Left ventricle myocardium superior (tissue), 1 donor: ENCODE measurements at regions not wholly inside any gene's neighbourhood (a gene's known extent, or its start where the extent isn't known, plus 50 kb on each side); places are given as distances from the start of the nearest gene placed in this dataset.

Experiments used
- ATAC-seq: fragments of 200-7000 bp; cut with Tn5 transposase; one replicate; pipeline ENCODE4 v1.9.1; 2020; ENCODE audit warnings: mild to moderate bottlenecking, moderate library complexity
- DNase-seq: peaks from one replicate; pipeline ENCODE4 v3.0.0-alpha.2; 2020
- intact Hi-C: fragments of 100-400 bp; cut with micrococcal nuclease; formaldehyde crosslinking; loops from one replicate; pipeline ENCODE4 v1.11.0; 2022
- donor health status: DM: no; HTN: yes; CAD: no; lungs with severe emphysema.

DNA sequence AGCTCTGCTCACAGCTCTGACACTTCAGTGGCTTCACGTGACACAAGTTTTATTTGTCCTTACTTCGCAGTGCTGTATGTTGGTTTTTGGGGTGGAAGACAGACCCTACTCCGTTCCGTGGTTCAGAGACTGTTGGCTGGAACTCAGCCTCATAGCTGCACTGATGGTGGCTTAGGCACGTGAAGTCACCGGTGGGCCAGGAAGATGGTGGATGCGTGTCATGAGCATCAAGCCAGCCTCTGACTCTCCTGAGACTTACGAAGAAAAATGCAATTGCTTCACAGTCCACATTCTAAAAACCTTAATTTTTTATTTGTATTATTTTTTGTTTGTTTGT, 161.4 kb upstream of the SOX1 start:
- ATAC-seq = no peak
- DNase-seq = no peak
- intact Hi-C loops = no loop called here

- intact Hi-C loops = no loop called here
- ATAC-seq (no peak), DNase-seq (no peak)
These were observed 160.6 kb upstream of the SOX1 start for GRCh38 chr13:111906306-111906705.

DNA sequence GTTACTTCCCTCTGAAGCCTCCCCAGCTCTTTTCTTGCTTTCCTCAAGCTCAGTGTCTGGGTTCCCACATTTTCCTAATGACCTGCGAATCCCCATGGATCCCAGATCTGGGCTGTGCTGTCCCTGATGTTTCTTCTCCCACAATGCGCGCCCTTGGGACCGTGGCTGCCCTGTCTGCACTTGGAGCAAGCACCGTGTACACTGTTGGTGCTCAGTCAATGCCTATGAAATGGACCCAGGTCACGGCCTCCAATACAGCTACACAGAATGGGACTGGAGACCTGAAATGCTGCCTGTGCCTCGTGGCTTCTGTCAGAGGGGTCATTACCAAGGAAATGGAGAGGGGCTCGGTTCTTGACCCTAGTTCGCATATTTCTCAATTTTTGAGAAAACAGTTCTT, 160.1 kb upstream of the SOX1 start:
- no peak for DNase-seq
- intact Hi-C loops = no loop called here
- no peak for ATAC-seq

GRCh38 chr13:111907341-111907880, 159.5 kb upstream of the SOX1 start:
- ATAC-seq (no peak), DNase-seq (no peak)
- intact Hi-C loops = no loop called here

DNA sequence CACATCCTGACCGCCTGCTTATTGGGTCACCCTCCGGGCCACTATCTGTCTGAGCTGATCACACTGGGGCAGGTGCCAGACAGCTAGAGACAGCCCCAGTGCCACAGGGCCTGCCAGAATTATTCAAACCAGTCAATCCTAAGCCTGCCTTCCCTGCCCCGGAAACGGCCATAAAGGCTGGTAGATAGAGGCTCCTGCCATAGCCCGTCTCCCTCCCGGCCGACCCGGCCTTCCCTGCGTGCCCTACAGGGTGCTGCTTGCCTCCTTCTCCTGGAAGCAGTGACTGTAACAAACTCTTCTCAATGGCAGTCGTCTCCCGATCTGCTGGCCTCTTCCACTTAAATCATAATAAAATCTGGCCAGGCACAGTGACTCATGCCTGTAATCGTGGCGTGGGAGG, 158.6 kb upstream of the SOX1 start:
- no peak for DNase-seq
- ATAC-seq = no peak

GRCh38 chr13:111908981-111909380, 158.0 kb upstream of the SOX1 start:
- intact Hi-C loops = no loop called here
- ATAC-seq = no peak
- no peak for DNase-seq

More for the DNA sequence above, 158.6 kb upstream of the SOX1 start:
- intact Hi-C loops = no loop called here

GRCh38 chr13:111909501-111909900, 157.4 kb upstream of the SOX1 start:
- no peak for ATAC-seq
- DNase-seq = no peak
- intact Hi-C loops = no loop called here

DNA sequence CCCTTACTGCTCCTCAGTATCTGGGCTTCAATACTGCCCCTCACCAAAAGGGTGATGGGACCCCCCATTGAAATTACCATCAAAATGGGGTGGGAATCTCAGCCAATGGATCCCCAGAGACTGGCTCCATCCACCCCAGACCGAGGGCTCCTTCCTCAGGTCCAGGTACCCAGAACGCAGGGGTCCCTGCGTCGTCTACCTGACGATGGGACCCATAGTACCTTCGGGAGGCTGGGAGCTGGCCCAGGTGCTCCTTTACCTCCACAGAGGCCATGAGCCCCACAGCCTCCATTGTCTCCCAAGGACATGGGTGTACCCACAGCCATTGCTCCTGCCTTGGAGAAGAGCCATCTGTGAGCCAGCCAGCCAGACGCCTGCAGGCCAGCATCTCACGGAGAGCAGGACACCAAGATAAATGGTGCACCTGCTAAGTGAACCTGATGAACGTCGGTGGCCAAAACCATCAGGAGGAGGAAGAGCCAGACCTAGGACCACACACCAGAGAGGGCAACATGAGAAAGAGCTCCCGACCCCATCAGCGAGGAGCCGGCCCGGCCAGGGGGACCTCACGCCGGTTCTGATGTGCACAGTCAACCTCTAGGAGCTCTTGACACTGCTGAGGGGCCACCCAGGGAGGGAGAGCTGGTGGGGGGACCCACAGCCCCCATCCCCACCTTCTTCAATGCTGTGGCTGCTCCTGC, 156.8 kb upstream of the SOX1 start:
- no peak for ATAC-seq
- DNase-seq = no peak
- intact Hi-C loops = no loop called here

- DNase-seq (no peak), ATAC-seq (no peak)
- intact Hi-C loops = no loop called here
These were observed 155.7 kb upstream of the SOX1 start for GRCh38 chr13:111911121-111911720.

DNA sequence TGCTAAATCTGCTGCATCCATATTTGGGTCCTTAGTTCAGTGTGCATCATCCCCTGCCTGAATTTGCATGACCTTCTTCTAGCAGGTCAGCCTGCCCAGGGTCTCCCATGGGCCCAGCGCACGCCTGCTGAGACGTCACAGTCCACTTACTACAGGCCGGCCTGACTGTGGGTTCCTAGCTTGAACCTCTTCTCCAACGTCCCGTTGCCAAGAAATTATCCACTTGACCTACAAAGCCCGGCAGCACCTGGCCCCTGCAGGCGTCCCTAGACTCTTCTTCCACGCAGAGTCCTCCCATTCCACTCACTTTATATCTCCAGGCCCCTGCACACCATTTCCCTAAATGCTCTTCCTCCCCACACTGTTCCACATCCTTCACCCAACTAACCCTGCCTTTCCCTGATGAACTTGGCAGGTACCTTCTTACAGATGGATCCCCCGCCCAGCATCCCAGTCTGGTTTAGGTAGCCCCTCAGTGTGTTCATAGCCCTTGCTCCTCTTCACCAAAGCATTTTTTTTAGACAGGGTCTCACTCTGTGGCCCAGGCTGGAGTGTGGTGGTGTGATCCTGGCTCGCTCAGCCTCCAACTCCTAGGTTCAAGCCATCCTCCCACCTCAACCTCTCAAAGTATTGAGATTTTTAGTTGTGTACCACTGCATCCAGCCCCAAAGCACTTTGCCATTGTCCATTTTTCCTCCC, 155.0 kb upstream of the SOX1 start:
- ATAC-seq (no peak), DNase-seq (no peak)
- intact Hi-C loops = no loop called here

- ATAC-seq = no peak
- DNase-seq = no peak
- intact Hi-C loops = no loop called here
These were observed 154.5 kb upstream of the SOX1 start for GRCh38 chr13:111912453-111912866.

- ATAC-seq = no peak
- intact Hi-C loops = no loop called here
- DNase-seq = no peak
These were observed 153.8 kb upstream of the SOX1 start for GRCh38 chr13:111912991-111913760.

DNA sequence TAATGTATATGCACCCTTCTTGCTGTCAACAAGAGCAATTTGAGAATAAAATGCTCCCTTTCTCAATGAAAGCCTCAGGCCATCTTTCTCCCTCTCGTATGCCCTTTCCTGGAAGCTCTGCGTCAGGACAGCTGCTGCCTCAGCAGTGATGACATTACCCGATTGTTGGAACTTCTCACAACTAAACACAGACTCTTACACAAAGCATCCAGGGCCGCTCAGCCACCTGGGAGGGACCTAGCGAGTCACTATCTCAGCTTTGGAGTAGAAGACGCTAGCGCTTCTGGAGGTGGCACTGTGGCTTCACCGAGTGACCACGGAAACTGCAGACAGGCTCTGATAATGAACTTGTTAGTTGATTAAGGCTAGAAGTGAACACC, 153.2 kb upstream of the SOX1 start:
- DNase-seq (no peak), ATAC-seq (no peak)
- intact Hi-C loops = no loop called here

GRCh38 chr13:111914241-111915103, 152.5 kb upstream of the SOX1 start:
- intact Hi-C loops = no loop called here
- ATAC-seq = no peak

GRCh38 chr13:111915104-111915551, 151.8 kb upstream of the SOX1 start:
- intact Hi-C loops = no loop called here
- ATAC-seq (no peak), DNase-seq (no peak)

More at GRCh38 chr13:111914241-111915103, 152.5 kb upstream of the SOX1 start:
- no peak for DNase-seq

DNA sequence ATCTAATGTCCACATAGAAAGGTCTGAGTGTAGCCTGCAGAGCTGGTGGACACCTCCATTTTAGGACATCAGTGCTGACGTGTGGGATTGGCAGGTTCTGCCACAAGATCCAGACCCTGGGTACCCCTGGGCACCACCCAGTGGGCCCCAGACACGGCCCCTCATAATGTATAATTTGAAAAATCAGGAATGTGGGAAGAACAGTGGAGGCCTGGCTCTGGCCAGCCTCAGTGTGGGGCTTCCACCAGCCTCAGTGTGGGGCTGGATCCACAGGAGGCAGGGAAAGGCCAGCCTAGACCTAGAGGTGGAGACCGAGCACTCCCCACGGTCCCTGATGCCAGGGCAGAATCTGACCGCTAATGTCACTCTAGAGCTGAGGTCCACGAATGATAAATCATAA, 150.7 kb upstream of the SOX1 start:
- no peak for DNase-seq

GRCh38 chr13:111917086-111917485, 149.9 kb upstream of the SOX1 start:
- DNase-seq (no peak), ATAC-seq (no peak)
- intact Hi-C loops = no loop called here

More for the DNA sequence above, 150.7 kb upstream of the SOX1 start:
- ATAC-seq = no peak
- intact Hi-C loops = no loop called here

- no peak for DNase-seq
- ATAC-seq = no peak
- intact Hi-C loops = no loop called here
These were observed 149.0 kb upstream of the SOX1 start for GRCh38 chr13:111917901-111918300.

DNA sequence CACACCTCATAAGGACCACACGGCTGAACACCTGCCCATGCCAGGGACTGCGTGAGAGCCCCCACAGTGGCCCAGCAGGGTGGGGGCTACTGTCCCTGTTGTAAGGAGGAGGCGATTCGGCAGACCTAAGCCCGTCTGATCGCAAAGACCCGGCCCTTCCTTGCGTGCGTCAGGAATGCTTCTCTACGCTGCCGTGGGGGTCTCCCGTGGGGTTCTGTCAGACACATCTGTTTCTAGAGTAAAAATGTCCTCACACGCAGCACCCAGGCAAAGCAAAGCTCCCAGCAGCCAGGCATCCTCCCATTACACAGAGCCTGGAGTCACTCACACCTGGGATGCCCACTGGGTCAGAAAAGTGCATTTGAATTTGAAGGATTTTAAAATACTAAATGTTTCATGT, 147.7 kb upstream of the SOX1 start:
- intact Hi-C loops = no loop called here
- DNase-seq = no peak
- ATAC-seq = no peak
